ENCODE measurements at regions not wholly inside any gene's neighbourhood (a gene's known extent, or its start where the extent isn't known, plus 50 kb on each side); places are given as distances from the start of the nearest gene placed in this dataset.
A peak's percentile ranks its signal among the peaks of the same experiment; 100 is the strongest.

GRCh38 chr2:24429197-24430074 is 61.6 kb upstream of the NCOA1 start:
- H3K9me1 ChIP-seq (ENCODE audit: insufficient read depth, low read length): peaks cover 3% of the 10 kb centered on the region; the same call in 1 of the 2 replicates
- H2AFZ ChIP-seq (replicated peaks; ENCODE audit: low read length, poor library complexity): no peak overlapping the region
- in situ Hi-C loops (cut with MboI; ENCODE audit: low sequenced_read_pairs) (no loop called here), intact Hi-C loops (cut with micrococcal nuclease) (no loop called here), dilution Hi-C loops (cut with HindIII; ENCODE audit: low sequenced_read_pairs, unreplicated experiment) (no loop called here)
- no peak overlapping the region for H3K9ac ChIP-seq (ENCODE audit: low read depth, low read length)
- no peak overlapping the region for H4K8ac ChIP-seq (ENCODE audit: low read depth in 2 of 2, low read length in 2 of 2)
- no peak overlapping the region for H2AK5ac ChIP-seq (ENCODE audit: low read depth, low read length)
- no peak overlapping the region for H3K23ac ChIP-seq (ENCODE audit: low read depth, low read length)
- no peak overlapping the region for H3K56ac ChIP-seq (ENCODE audit: extremely low read depth, insufficient read depth, low read length)
- H4K20me1 ChIP-seq (ENCODE audit: insufficient read depth, low read length): no peaks in the 10 kb centered on the region
- H3K4ac ChIP-seq (ENCODE audit: low read depth, low read length): no peak overlapping the region
- WGBS, 2 experiments (ENCODE audit: extremely low coverage in 2 of 2, insufficient read length in 1 of 2): 13% methylated on average over 3 of the region's 14 CpGs; no CpG with 5 or more reads in 1 of the 2 experiments
- H2BK15ac ChIP-seq (ENCODE audit: low read depth, low read length): no peak overlapping the region
- no peak overlapping the region for H3K27ac ChIP-seq (ENCODE audit: insufficient read depth, low read length)
- ATAC-seq (ENCODE audit: low read depth) (peak; percentile 29; the same call in 1 of the 2 replicates), DNase-seq (peak; percentile 70)
- no peak overlapping the region for H4K5ac ChIP-seq (ENCODE audit: low read depth, low read length)
- no peak overlapping the region for H4K91ac ChIP-seq (ENCODE audit: insufficient read depth, low read depth, low read length)
- ChIA-PET CTCF (no interaction called here), POLR2A (ENCODE audit: unreplicated experiment) (no interaction called here)
- H3K14ac ChIP-seq (replicated peaks; ENCODE audit: low read depth, low read length): no peak overlapping the region
- H2BK20ac ChIP-seq (ENCODE audit: low read depth, low read length): no peak overlapping the region
- H2AK9ac ChIP-seq (replicated peaks; ENCODE audit: low read depth, low read length, poor library complexity): no peak overlapping the region
- no TSS peak for BruUV-seq (replicated peaks)
- no peaks in the 10 kb centered on the region for H3K9me3 ChIP-seq (ENCODE audit: control insufficient read depth, insufficient read depth, low read length)
- H2BK120ac ChIP-seq (ENCODE audit: low read depth, low read length): no peak overlapping the region
- no peaks in the 10 kb centered on the region for H3K79me1 ChIP-seq (ENCODE audit: low read depth in 1 of 2, low read length in 2 of 2)
- H2BK5ac ChIP-seq (ENCODE audit: low read depth, low read length, poor library complexity, severe bottlenecking): no peak overlapping the region
- TF ChIP-seq FOS (IDR thresholded peaks at IDR 0.05; ENCODE audit: low read depth, low read length) (0 out of 2 replicates have a peak, but pooled peaks have one; percentile 2), MAFK (IDR thresholded peaks at IDR 0.05; ENCODE audit: low read depth, low read length) (no peak)
- no peak overlapping the region for H3K4me3 ChIP-seq (ENCODE audit: insufficient read depth, low read depth, low read length)
- H3K18ac ChIP-seq (ENCODE audit: low read depth, low read length): no peak overlapping the region
- H3K4me1 ChIP-seq (ENCODE audit: control insufficient read depth, insufficient read depth, low read length): no peaks in the 10 kb centered on the region
- H3K27me3 ChIP-seq (ENCODE audit: control insufficient read depth, insufficient read depth, low read length): peaks cover 1% of the 10 kb centered on the region
- no peaks in the 10 kb centered on the region for H3K36me3 ChIP-seq (ENCODE audit: control insufficient read depth, insufficient read depth, low read length)
- peak overlapping the region; percentile 58; the same call in 1 of the 2 replicates for H3K4me2 ChIP-seq (ENCODE audit: low read depth, low read length)

Measured in IMR-90 (cell line).